ENCODE measurements at regions not wholly inside any gene's neighbourhood (a gene's known extent, or its start where the extent isn't known, plus 50 kb on each side); places are given as distances from the start of the nearest gene placed in this dataset.

GRCh38 chr16:85561248-85562092, 51.7 kb upstream of the GSE1 start:
- H3K27ac ChIP-seq (ENCODE audit: low read length): no peak overlapping the region
- no peaks in the 10 kb centered on the region for H3K9me3 ChIP-seq (ENCODE audit: control insufficient read depth, insufficient read depth, low read length)
- no peak overlapping the region for H3K4me3 ChIP-seq (ENCODE audit: low read length)
- H3K4me1 ChIP-seq (ENCODE audit: control insufficient read depth, insufficient read depth, low read length): peaks cover 4% of the 10 kb centered on the region
- no CpG with 5 or more reads among the region's 24 CpGs for WGBS (ENCODE audit: insufficient coverage, insufficient read length)
- H3K36me3 ChIP-seq (ENCODE audit: control insufficient read depth, insufficient read depth, low read length): no peaks in the 10 kb centered on the region
- no peak for DNase-seq (ENCODE audit: low read depth, low spot score)
- no peaks in the 10 kb centered on the region for H3K27me3 ChIP-seq (ENCODE audit: control insufficient read depth, insufficient read depth, low read length)

GRCh38 chr16:85562093-85562786, 50.9 kb upstream of the GSE1 start:
- Histone ChIP-seq H3K4me3 (ENCODE audit: low read length) (no peak overlapping the region), H3K27me3 (ENCODE audit: control insufficient read depth, insufficient read depth, low read length) (no peaks in the 10 kb centered on the region), H3K9me3 (ENCODE audit: control insufficient read depth, insufficient read depth, low read length) (no peaks in the 10 kb centered on the region), H3K36me3 (ENCODE audit: control insufficient read depth, insufficient read depth, low read length) (no peaks in the 10 kb centered on the region), H3K4me1 (ENCODE audit: control insufficient read depth, insufficient read depth, low read length) (peaks cover 4% of the 10 kb centered on the region; the same call in 1 of the 2 replicates), H3K27ac (ENCODE audit: low read length) (no peak overlapping the region)
- no peak for DNase-seq (ENCODE audit: low read depth, low spot score)
- WGBS (ENCODE audit: insufficient coverage, insufficient read length): no CpG with 5 or more reads among the region's 19 CpGs

GRCh38 chr16:85563034-85563433, 50.1 kb upstream of the GSE1 start:
- Histone ChIP-seq H3K4me3 (ENCODE audit: low read length) (no peak overlapping the region), H3K4me1 (ENCODE audit: control insufficient read depth, insufficient read depth, low read length) (peaks cover 4% of the 10 kb centered on the region), H3K9me3 (ENCODE audit: control insufficient read depth, insufficient read depth, low read length) (no peaks in the 10 kb centered on the region), H3K36me3 (ENCODE audit: control insufficient read depth, insufficient read depth, low read length) (no peaks in the 10 kb centered on the region), H3K27ac (ENCODE audit: low read length) (no peak overlapping the region), H3K27me3 (ENCODE audit: control insufficient read depth, insufficient read depth, low read length) (no peaks in the 10 kb centered on the region)
- DNase-seq (ENCODE audit: low read depth, low spot score): no peak
- no CpG with 5 or more reads among the region's 8 CpGs for WGBS (ENCODE audit: insufficient coverage, insufficient read length)

Data from iPS DF 6.9 (cell line).